Common myeloid progenitor, CD34-positive (primary cell): ENCODE measurements at regions not wholly inside any gene's neighbourhood (a gene's known extent, or its start where the extent isn't known, plus 50 kb on each side); places are given as distances from the start of the nearest gene placed in this dataset.

Experiments used
- CTCF ChIA-PET: fragments of 350-600 bp; sonication (Branson Sonifier 250); formaldehyde crosslinking; loops from one replicate; lab custom pipeline; 2021; ENCODE audit warnings: antibody characterized with exemption; lab: Charles Lee
- POLR2A ChIA-PET: fragments of 350-600 bp; sonication (Branson Sonifier 250); formaldehyde crosslinking; loops from one replicate; lab custom pipeline; 2021; ENCODE audit warnings: antibody characterized with exemption; lab: Charles Lee
- DNase-seq, 3 donors: peaks; one replicate each; pipeline versions ENCODE4 v3.0.0 to v3.0.0-alpha.2; 2013
- H3K27ac ChIP-seq, 2 experiments: 1 replicate in 1 of 2; 2 replicates in 1 of 2; pipeline ENCODE4 v1.7.0; 2013; ENCODE audit warnings: inconsistent platforms in 2 of 2, low read length in 2 of 2, mild to moderate bottlenecking in 2 of 2, low read depth in 1 of 2, moderate library complexity in 1 of 2; ENCODE audit not compliant: severe bottlenecking in 2 of 2, insufficient read depth in 1 of 2, poor library complexity in 1 of 2
- H3K27me3 ChIP-seq, 5 experiments: replicated peaks in 2 of 5; 1 replicate in 3 of 5; 2 replicates in 2 of 5; pipeline versions ENCODE4 v1.6.1 to v1.7.0; 2013; ENCODE audit warnings: low read length in 4 of 5, mild to moderate bottlenecking in 2 of 5, moderate library complexity in 2 of 5, inconsistent platforms in 1 of 5; ENCODE audit not compliant: insufficient read depth in 5 of 5, control insufficient read depth in 4 of 5
- H3K36me3 ChIP-seq, 4 experiments: 1 replicate in 2 of 4; 2 replicates in 2 of 4; pipeline versions ENCODE4 v1.6.1 to v1.7.0; 2013; ENCODE audit warnings: low read length in 3 of 4, control low read depth in 1 of 4, mild to moderate bottlenecking in 1 of 4; ENCODE audit not compliant: control insufficient read depth in 4 of 4, insufficient read depth in 4 of 4
- H3K4me1 ChIP-seq, 4 experiments: 1 replicate in 3 of 4; 2 replicates in 1 of 4; pipeline versions ENCODE4 v1.6.1 to v1.7.1; 2013; ENCODE audit warnings: low read length in 3 of 4, mild to moderate bottlenecking in 3 of 4, control low read depth in 1 of 4, inconsistent platforms in 1 of 4, moderate library complexity in 1 of 4; ENCODE audit not compliant: control insufficient read depth in 4 of 4, insufficient read depth in 4 of 4; ENCODE audit errors: control extremely low read depth in 1 of 4
- H3K4me3 ChIP-seq, 7 experiments: 1 replicate in 4 of 7; 2 replicates in 3 of 7; pipeline versions ENCODE4 v1.5.1 to v1.7.0; 2013; ENCODE audit warnings: mild to moderate bottlenecking in 7 of 7, low read length in 6 of 7, moderate library complexity in 6 of 7, inconsistent platforms in 2 of 7, low read depth in 2 of 7, control low read depth in 1 of 7; ENCODE audit not compliant: insufficient read depth in 4 of 7, control insufficient read depth in 1 of 7; ENCODE audit errors: extremely low read depth in 1 of 7
- H3K9me3 ChIP-seq, 5 experiments: 1 replicate in 4 of 5; 2 replicates in 1 of 5; pipeline versions ENCODE4 v1.6.1 to v1.7.1; 2013; ENCODE audit warnings: low read length in 4 of 5, mild to moderate bottlenecking in 2 of 5, inconsistent platforms in 1 of 5, low read depth in 1 of 5, moderate library complexity in 1 of 5; ENCODE audit not compliant: control insufficient read depth in 4 of 5, insufficient read depth in 2 of 5; ENCODE audit errors: control extremely low read depth in 1 of 5
- WGBS: methylation state at CpG from one replicate; pipeline ENCODE4 v1.1.5; 2013; ENCODE audit not compliant: insufficient coverage; 5-methylcytosine and 5-hydroxymethylcytosine counted together

DNA sequence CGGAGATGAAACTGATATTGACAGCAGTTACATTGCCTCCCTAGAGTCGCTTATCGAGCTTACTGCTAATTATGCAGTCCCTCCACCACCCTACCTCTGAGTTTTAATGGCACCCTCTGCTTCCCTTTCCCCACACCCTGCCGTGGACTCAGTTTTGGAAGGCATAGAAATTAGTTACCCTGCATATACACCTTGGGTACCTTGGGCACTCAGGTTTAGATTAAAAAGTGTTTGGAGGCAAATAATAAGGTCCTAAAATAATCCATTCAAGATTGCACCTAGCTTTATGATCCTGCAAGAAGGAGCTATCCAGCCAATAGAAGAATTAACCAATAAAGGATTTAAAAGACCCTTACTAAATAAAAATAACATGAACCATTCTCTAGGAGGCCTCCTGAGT lies 117.8 kb upstream of the AGBL1 start:
- Histone ChIP-seq H3K9me3 (peaks cover 0 to 2% (median 0%) of the 10 kb centered on the region in 5 experiments), H3K27ac (no peak overlapping the region), H3K4me1 (no peaks in the 10 kb centered on the region), H3K36me3 (no peaks in the 10 kb centered on the region), H3K4me3 (no peak overlapping the region), H3K27me3 (no peaks in the 10 kb centered on the region)
- POLR2A ChIA-PET: no interaction called here
- DNase-seq: no peak
- WGBS: 100% methylated on average over 1 of the region's 4 CpGs
- CTCF ChIA-PET: no interaction called here

DNA sequence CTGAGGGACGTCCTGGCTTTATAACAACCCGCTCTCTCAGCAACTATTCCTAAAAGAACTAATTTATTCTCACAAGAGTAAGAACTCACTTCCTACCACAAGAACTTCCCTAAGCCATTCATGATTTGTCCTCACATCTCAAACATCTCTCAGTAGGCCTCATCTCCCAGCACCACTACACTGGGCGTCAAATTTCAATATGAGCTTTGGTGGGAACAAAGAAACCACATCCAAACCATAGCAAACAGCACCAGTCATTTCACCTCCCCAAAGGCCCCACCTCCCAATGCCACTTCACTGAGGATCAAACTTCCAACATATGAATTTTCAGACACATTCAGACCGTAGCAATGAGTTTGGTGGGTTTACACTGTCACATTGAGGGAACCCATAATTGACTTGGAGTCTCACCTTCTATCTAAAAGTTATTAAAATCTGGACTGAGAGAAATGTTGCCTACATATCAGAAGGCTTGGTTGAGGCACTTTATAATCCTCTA lies 116.4 kb upstream of the AGBL1 start:
- no peak for DNase-seq
- 100% methylated on average over 1 of the region's 4 CpGs for WGBS
- Histone ChIP-seq H3K36me3 (no peaks in the 10 kb centered on the region), H3K9me3 (peaks cover 0 to 2% (median 0%) of the 10 kb centered on the region in 5 experiments), H3K4me1 (no peaks in the 10 kb centered on the region), H3K27ac (no peak overlapping the region), H3K27me3 (no peaks in the 10 kb centered on the region), H3K4me3 (no peak overlapping the region)
- CTCF ChIA-PET: no interaction called here
- POLR2A ChIA-PET: no interaction called here

DNA sequence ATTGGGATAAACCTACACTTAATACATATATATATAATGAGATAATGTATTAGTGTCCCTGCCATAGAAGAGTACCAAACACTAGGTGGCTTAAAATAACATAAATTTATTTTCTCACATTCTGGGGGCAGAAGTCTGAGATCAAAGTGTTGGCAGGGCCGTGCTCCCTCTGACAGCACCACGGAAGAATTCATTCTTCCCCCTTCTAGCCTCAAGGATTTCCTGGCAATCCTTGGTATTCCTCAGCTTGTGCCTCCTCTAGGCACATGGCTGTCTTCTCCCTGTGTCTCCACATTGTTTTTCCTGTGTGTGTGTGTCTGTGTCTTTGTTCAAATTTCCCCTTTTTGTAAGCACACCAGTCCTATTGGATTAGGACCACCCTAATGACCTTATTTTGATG lies 115.2 kb upstream of the AGBL1 start:
- Histone ChIP-seq H3K36me3 (no peaks in the 10 kb centered on the region), H3K9me3 (no peaks in the 10 kb centered on the region), H3K4me3 (no peak overlapping the region), H3K27ac (no peak overlapping the region), H3K27me3 (no peaks in the 10 kb centered on the region), H3K4me1 (no peaks in the 10 kb centered on the region)
- ChIA-PET CTCF (no interaction called here), POLR2A (no interaction called here)
- no peak for DNase-seq
- WGBS: no CpG with 5 or more reads among the region's 2 CpGs

DNA sequence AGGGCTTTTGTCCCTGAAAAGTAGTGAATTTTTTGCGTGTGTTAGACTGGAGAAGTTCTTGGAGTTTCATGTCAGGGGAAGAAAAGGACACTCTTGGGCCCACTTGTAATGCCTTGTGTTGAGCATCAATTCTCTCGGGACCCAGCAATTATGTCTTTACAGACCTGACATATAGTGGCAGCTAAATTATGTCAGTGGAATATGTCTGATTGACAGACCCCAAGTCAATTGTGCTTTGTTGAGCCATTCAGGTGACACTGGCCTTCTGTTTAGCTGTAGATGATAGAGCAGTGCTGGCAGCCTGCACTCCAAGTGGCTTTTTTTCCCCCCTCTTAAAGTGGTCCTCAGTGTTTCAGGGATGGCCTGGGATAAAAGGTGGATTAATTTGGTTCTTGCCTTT lies 112.1 kb upstream of the AGBL1 start:
- 100% methylated on average over 1 of the region's 2 CpGs for WGBS
- no peak for DNase-seq
- CTCF ChIA-PET: no interaction called here

DNA sequence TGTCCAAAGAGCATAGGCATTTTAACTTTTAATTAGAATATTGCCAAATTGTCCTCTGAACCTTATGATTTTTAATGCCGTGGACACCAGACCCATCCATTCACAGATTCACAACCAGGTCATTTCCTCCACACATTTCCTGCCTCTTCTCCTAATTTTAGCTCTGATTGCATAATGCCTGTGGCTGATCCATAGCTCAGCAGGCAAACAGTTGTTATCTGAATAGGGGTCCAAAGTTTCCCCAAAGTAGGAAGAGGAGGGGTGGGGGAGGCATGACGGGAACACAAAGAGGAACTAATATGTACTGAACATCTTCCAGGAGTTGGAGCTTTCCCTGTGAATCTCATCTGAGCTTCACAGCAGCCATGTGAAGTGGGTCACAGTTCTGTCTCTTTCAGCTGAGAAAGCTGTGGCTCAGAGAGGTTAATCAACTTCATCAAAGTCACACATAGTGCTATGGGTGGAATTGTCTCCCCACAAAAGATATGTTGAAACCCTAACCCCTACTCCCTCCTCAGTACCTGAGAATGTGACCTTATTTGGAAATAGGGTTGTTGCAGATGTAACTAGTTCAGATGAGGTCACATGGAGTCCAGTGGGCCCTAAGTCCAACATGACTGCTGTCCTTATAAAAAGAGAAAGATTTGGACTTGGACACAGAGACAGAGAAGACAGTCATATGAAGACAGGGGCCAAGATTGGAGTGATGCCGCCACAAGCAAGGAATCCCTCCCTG lies 106.7 kb upstream of the AGBL1 start:
- WGBS: 50% methylated on average over 2 of the region's 3 CpGs
- Histone ChIP-seq H3K27ac (no peak overlapping the region), H3K4me3 (no peak overlapping the region), H3K9me3 (peaks cover 1 to 8% (median 4%) of the 10 kb centered on the region in 5 experiments), H3K27me3 (peaks cover 0 to 2% (median 0%) of the 10 kb centered on the region in 5 experiments), H3K36me3 (no peaks in the 10 kb centered on the region), H3K4me1 (no peaks in the 10 kb centered on the region)
- ChIA-PET CTCF (no interaction called here), POLR2A (no interaction called here)
- DNase-seq: no peak

More for the DNA sequence above, 112.1 kb upstream of the AGBL1 start:
- Histone ChIP-seq H3K27ac (no peak overlapping the region), H3K9me3 (no peaks in the 10 kb centered on the region), H3K36me3 (no peaks in the 10 kb centered on the region), H3K27me3 (no peaks in the 10 kb centered on the region), H3K4me1 (no peaks in the 10 kb centered on the region), H3K4me3 (no peak overlapping the region)
- POLR2A ChIA-PET: no interaction called here

DNA sequence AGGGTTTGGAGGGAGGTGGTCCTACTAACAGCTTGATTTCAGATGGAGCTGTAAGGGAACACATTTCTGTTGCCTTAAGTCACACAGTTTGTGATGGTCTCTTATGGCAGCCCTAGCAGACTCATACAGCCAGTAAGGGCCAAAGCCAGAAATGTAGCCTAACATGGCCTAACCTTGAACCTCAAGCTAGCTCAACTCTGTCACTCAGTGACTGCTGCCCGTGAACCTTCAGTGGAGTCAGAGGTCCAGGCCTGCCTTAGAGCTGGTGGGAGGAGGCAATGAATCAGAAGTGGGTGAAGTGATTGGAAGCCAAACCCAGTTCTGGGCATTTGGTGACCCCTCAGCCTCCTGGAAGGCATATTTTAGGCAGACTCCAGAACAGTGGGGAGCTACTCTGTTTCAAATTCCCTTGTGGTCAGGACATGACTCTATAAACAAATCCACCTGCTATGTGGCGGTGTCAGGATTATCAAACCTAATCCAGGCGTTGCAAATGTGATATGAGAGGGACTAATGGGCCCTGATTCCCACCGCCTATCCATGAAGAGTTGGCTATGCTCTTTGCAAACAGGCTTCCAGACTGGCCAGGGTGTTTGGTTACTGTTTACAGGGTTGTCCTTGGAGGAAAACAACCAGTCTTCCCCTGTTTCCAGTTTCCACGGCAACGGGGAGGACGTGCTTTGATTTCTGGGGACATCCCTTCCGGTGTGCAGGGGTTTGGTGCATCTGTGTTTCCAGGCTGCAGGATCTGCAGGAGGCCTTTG lies 105.9 kb upstream of the AGBL1 start:
- no peak for DNase-seq
- Histone ChIP-seq H3K9me3 (peaks cover 1 to 8% (median 4%) of the 10 kb centered on the region in 5 experiments), H3K4me3 (no peak overlapping the region), H3K4me1 (no peaks in the 10 kb centered on the region), H3K36me3 (no peaks in the 10 kb centered on the region), H3K27me3 (peaks cover 0 to 2% (median 0%) of the 10 kb centered on the region in 5 experiments), H3K27ac (no peak overlapping the region)
- ChIA-PET POLR2A (no interaction called here), CTCF (no interaction called here)
- WGBS: 78% methylated on average over 8 of the region's 8 CpGs

DNA sequence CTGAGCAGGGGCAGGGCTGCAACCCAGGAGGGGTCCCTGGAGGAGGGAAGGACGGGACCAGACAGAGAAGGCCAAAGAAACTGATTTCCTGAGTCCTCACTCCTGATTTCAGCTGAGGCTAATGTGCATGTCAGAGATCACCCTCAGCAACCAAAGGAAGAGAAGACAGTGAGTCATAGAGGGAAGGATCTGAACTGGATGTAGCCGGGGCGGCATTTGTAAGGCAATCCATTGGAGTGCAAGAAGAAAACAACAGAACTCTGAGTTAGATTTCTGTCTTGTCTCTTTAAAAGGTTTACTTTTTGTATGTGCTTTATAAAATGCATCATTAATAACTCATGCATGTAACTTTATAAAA lies 105.3 kb upstream of the AGBL1 start:
- WGBS: 100% methylated on average over 1 of the region's 3 CpGs
- Histone ChIP-seq H3K4me3 (no peak overlapping the region), H3K27me3 (peaks cover 0 to 2% (median 0%) of the 10 kb centered on the region in 5 experiments), H3K27ac (no peak overlapping the region), H3K36me3 (no peaks in the 10 kb centered on the region), H3K9me3 (peaks cover 1 to 8% (median 4%) of the 10 kb centered on the region in 5 experiments), H3K4me1 (no peaks in the 10 kb centered on the region)
- DNase-seq: no peak
- ChIA-PET CTCF (no interaction called here), POLR2A (no interaction called here)
